ENCODE measurements at regions not wholly inside any gene's neighbourhood (a gene's known extent, or its start where the extent isn't known, plus 50 kb on each side); places are given as distances from the start of the nearest gene placed in this dataset.

GRCh38 chr4:154959756-154960155 lies 178.7 kb downstream of the RBM46 start:
- Histone ChIP-seq H3K36me3 (no peaks in the 10 kb centered on the region), H3K4me3 (no peak overlapping the region), H3K27ac (no peak overlapping the region), H3K9me3 (no peaks in the 10 kb centered on the region), H3K27me3 (ENCODE audit: low read depth) (no peaks in the 10 kb centered on the region), H3K4me1 (no peaks in the 10 kb centered on the region)
- intact Hi-C loops (cut with DNase I) = no loop called here
- no peak for DNase-seq
- TF ChIP-seq, protein P1, sequence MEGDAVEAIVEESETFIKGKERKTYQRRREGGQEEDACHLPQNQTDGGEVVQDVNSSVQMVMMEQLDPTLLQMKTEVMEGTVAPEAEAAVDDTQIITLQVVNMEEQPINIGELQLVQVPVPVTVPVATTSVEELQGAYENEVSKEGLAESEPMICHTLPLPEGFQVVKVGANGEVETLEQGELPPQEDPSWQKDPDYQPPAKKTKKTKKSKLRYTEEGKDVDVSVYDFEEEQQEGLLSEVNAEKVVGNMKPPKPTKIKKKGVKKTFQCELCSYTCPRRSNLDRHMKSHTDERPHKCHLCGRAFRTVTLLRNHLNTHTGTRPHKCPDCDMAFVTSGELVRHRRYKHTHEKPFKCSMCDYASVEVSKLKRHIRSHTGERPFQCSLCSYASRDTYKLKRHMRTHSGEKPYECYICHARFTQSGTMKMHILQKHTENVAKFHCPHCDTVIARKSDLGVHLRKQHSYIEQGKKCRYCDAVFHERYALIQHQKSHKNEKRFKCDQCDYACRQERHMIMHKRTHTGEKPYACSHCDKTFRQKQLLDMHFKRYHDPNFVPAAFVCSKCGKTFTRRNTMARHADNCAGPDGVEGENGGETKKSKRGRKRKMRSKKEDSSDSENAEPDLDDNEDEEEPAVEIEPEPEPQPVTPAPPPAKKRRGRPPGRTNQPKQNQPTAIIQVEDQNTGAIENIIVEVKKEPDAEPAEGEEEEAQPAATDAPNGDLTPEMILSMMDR (IDR thresholded peaks at IDR 0.05) = no peak
- no peak for ATAC-seq

- Histone ChIP-seq H3K4me3 (no peak overlapping the region), H3K9me3 (no peaks in the 10 kb centered on the region), H3K4me1 (no peaks in the 10 kb centered on the region), H3K27ac (no peak overlapping the region), H3K36me3 (no peaks in the 10 kb centered on the region), H3K27me3 (ENCODE audit: low read depth) (no peaks in the 10 kb centered on the region)
- TF ChIP-seq, protein P1 (IDR thresholded peaks at IDR 0.05) = no peak
- ATAC-seq = no peak
- intact Hi-C loops (cut with DNase I) = no loop called here
- no peak for DNase-seq
Observed at GRCh38 chr4:154960476-154960875, 179.4 kb downstream of the RBM46 start.

GRCh38 chr4:154961263-154961662 lies 180.2 kb downstream of the RBM46 start:
- no peaks in the 10 kb centered on the region for H3K27me3 ChIP-seq (ENCODE audit: low read depth)
- H3K36me3 ChIP-seq = no peaks in the 10 kb centered on the region
- H3K4me3 ChIP-seq = no peak overlapping the region
- intact Hi-C loops (cut with DNase I) = no loop called here
- ATAC-seq (no peak), DNase-seq (no peak)
- no peak overlapping the region for H3K27ac ChIP-seq
- TF ChIP-seq, protein P1 (IDR thresholded peaks at IDR 0.05) = no peak
- H3K4me1 ChIP-seq = no peaks in the 10 kb centered on the region
- no peaks in the 10 kb centered on the region for H3K9me3 ChIP-seq

- no peaks in the 10 kb centered on the region for H3K9me3 ChIP-seq
- no peaks in the 10 kb centered on the region for H3K4me1 ChIP-seq
- TF ChIP-seq, protein P1 (IDR thresholded peaks at IDR 0.05) = no peak
- no peak overlapping the region for H3K4me3 ChIP-seq
- no peak overlapping the region for H3K27ac ChIP-seq
- H3K36me3 ChIP-seq = no peaks in the 10 kb centered on the region
- intact Hi-C loops (cut with DNase I) = no loop called here
- ATAC-seq (peak; percentile 52 to 62), DNase-seq (no peak)
- no peaks in the 10 kb centered on the region for H3K27me3 ChIP-seq (ENCODE audit: low read depth)
Observed at GRCh38 chr4:154973244-154974035, 192.4 kb downstream of the RBM46 start.

DNA sequence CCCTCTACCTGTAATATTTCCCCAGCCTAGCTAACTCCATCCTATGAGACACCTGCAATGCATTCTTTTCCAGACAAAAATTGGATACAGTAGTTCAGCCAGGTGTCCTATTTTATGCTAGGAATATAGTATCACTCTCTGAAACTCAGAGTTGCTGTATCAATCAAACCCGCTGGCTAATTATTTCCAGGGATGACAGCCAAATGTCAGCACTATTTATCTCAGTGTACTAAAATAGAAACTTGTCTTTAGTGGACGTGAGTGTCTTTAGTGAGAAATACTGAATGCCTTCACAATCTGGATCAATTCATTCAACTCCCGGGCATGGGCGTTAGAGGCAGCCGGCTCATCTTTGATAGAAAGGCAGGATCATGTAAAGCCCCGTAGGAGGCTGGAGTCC lies 196.2 kb downstream of the RBM46 start:
- H3K4me1 ChIP-seq = no peaks in the 10 kb centered on the region
- no peaks in the 10 kb centered on the region for H3K36me3 ChIP-seq
- TF ChIP-seq, protein P1 (IDR thresholded peaks at IDR 0.05) = no peak
- no peak overlapping the region for H3K4me3 ChIP-seq
- H3K27me3 ChIP-seq (ENCODE audit: low read depth) = no peaks in the 10 kb centered on the region
- no peak overlapping the region for H3K27ac ChIP-seq
- DNase-seq = no peak
- H3K9me3 ChIP-seq = no peaks in the 10 kb centered on the region
- no peak for ATAC-seq
- intact Hi-C loops (cut with DNase I) = no loop called here
